Loucy (cell line): ENCODE measurements at regions not wholly inside any gene's neighbourhood (a gene's known extent, or its start where the extent isn't known, plus 50 kb on each side); places are given as distances from the start of the nearest gene placed in this dataset.

Source experiments
- H2AFZ ChIP-seq: fragments of 200-600 bp; sonication (generic); 2 replicates; pipeline ENCODE4 v1.6.0; 2016; ENCODE audit warnings: antibody characterized with exemption, mild to moderate bottlenecking, low read length, moderate library complexity
- H3F3A ChIP-seq: fragments of 200-600 bp; 2 replicates; pipeline ENCODE4 v1.6.0; 2016; ENCODE audit warnings: antibody characterized with exemption, low read depth, mild to moderate bottlenecking
- H3K27me3 ChIP-seq: fragments of 200-600 bp; sonication (generic); 2 replicates; pipeline ENCODE4 v1.6.1; 2014; ENCODE audit warnings: low read length, mild to moderate bottlenecking; ENCODE audit not compliant: insufficient read depth, poor library complexity, severe bottlenecking
- H3K36me3 ChIP-seq: fragments of 200-600 bp; sonication (generic); 2 replicates; pipeline ENCODE4 v1.6.1; 2016; ENCODE audit warnings: low read length; ENCODE audit not compliant: insufficient read depth
- H3K4me1 ChIP-seq: fragments of 200-600 bp; sonication (generic); 2 replicates; pipeline ENCODE4 v1.5.1; 2014; ENCODE audit warnings: low read length, mild to moderate bottlenecking; ENCODE audit not compliant: insufficient read depth, poor library complexity, severe bottlenecking
- H3K4me2 ChIP-seq: fragments of 200-600 bp; sonication (generic); 2 replicates; pipeline ENCODE4 v1.6.0; 2014; ENCODE audit warnings: antibody characterized with exemption, low read length, low read depth, mild to moderate bottlenecking; ENCODE audit not compliant: poor library complexity, severe bottlenecking
- H3K4me3 ChIP-seq: fragments of 200-600 bp; sonication (generic); 2 replicates; pipeline ENCODE4 v1.5.1; 2014; ENCODE audit warnings: low read length, mild to moderate bottlenecking, mixed read lengths; ENCODE audit not compliant: poor library complexity, severe bottlenecking
- H3K79me2 ChIP-seq: fragments of 200-600 bp; sonication (generic); 2 replicates; pipeline ENCODE4 v1.6.1; 2014; ENCODE audit warnings: low read length; ENCODE audit not compliant: insufficient read depth
- H3K9ac ChIP-seq: fragments of 200-600 bp; sonication (generic); 2 replicates; pipeline ENCODE4 v1.6.0; 2014; ENCODE audit warnings: mild to moderate bottlenecking, low read depth, low read length, moderate library complexity; ENCODE audit not compliant: poor library complexity, severe bottlenecking
- H3K9me2 ChIP-seq: fragments of 200-600 bp; sonication (generic); replicated peaks from 2 replicates; pipeline ENCODE4 v1.6.1; 2016; ENCODE audit warnings: low read depth, low read length, mixed read lengths
- H3K9me3 ChIP-seq: fragments of 200-600 bp; sonication (generic); 2 replicates; pipeline ENCODE4 v1.6.1; 2014; ENCODE audit warnings: mild to moderate bottlenecking, antibody characterized with exemption, low read length, low read depth; ENCODE audit not compliant: insufficient read depth
- H4K20me1 ChIP-seq: fragments of 200-600 bp; sonication (generic); 2 replicates; pipeline ENCODE4 v1.6.0; 2014; ENCODE audit warnings: antibody characterized with exemption, low read length, mild to moderate bottlenecking; ENCODE audit not compliant: insufficient read depth, poor library complexity, severe bottlenecking
- CTCF ChIP-seq: fragments of 200-600 bp; sonication (generic); conservative IDR thresholded peaks from 2 replicates; pipeline ENCODE4 v1.5.1; 2014; ENCODE audit warnings: mild to moderate bottlenecking, antibody characterized with exemption, low read length
- EZH2phosphoT487 ChIP-seq: fragments of 200-600 bp; IDR thresholded peaks from 2 replicates; pipeline ENCODE4 v1.6.1; 2018; ENCODE audit warnings: antibody characterized with exemption, mild to moderate bottlenecking, moderate library complexity, borderline replicate concordance

DNA sequence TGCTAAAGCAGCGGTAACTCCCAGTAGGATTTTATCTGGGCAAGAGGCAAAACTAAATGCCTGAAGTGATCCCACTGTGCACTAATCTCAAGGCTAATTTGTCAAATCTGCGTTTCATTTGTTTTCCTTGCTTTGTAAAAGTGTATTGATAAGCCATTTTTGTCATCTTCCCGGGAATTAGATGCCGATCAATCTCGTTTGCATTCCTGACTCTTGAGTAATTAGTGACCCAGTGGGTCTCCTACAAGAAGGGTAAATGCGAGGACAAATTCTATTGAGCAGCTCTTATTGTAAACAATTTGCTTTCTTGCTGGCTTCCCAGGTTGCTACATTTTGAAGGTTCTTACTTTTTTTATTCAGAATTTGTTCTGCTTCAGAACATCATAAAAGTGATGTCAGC lies 129.7 kb downstream of the EFNB2 start:
- Histone ChIP-seq H3K9me3 (no peaks in the 10 kb centered on the region), H3K27me3 (no peaks in the 10 kb centered on the region), H2AFZ (no peak overlapping the region), H4K20me1 (no peaks in the 10 kb centered on the region), H3K9ac (no peak overlapping the region), H3K4me3 (no peak overlapping the region), H3K4me2 (no peak overlapping the region), H3F3A (no peaks in the 10 kb centered on the region), H3K9me2 (no peaks in the 10 kb centered on the region), H3K79me2 (no peaks in the 10 kb centered on the region), H3K4me1 (peaks cover 10% of the 10 kb centered on the region), H3K36me3 (no peaks in the 10 kb centered on the region)
- no peak for TF ChIP-seq CTCF
- no peak for TF ChIP-seq EZH2phosphoT487

GRCh38 chr13:106403280-106403679 lies 132.2 kb downstream of the EFNB2 start:
- H3K4me3 ChIP-seq = no peak overlapping the region
- no peak for TF ChIP-seq CTCF
- TF ChIP-seq EZH2phosphoT487 = no peak
- no peaks in the 10 kb centered on the region for H3K27me3 ChIP-seq
- no peak overlapping the region for H3K9ac ChIP-seq
- H3K79me2 ChIP-seq = no peaks in the 10 kb centered on the region
- H3F3A ChIP-seq = no peaks in the 10 kb centered on the region
- no peaks in the 10 kb centered on the region for H3K36me3 ChIP-seq
- H2AFZ ChIP-seq = no peak overlapping the region
- H3K4me1 ChIP-seq = peaks cover 10% of the 10 kb centered on the region
- H4K20me1 ChIP-seq = no peaks in the 10 kb centered on the region
- no peak overlapping the region for H3K4me2 ChIP-seq
- H3K9me2 ChIP-seq = no peaks in the 10 kb centered on the region
- H3K9me3 ChIP-seq = no peaks in the 10 kb centered on the region

- H3K9ac ChIP-seq = no peak overlapping the region
- H3K4me1 ChIP-seq = peaks cover 9% of the 10 kb centered on the region
- no peaks in the 10 kb centered on the region for H3K79me2 ChIP-seq
- no peaks in the 10 kb centered on the region for H3F3A ChIP-seq
- no peaks in the 10 kb centered on the region for H3K9me2 ChIP-seq
- H3K4me3 ChIP-seq = no peak overlapping the region
- H3K4me2 ChIP-seq = no peak overlapping the region
- no peak overlapping the region for H2AFZ ChIP-seq
- H3K36me3 ChIP-seq = no peaks in the 10 kb centered on the region
- H3K27me3 ChIP-seq = no peaks in the 10 kb centered on the region
- no peak for TF ChIP-seq CTCF
- TF ChIP-seq EZH2phosphoT487 = no peak
- no peaks in the 10 kb centered on the region for H4K20me1 ChIP-seq
- no peaks in the 10 kb centered on the region for H3K9me3 ChIP-seq
Measured at GRCh38 chr13:106402866-106403265, 132.6 kb downstream of the EFNB2 start.
